BJ (cell line): ENCODE measurements at regions not wholly inside any gene's neighbourhood (a gene's known extent, or its start where the extent isn't known, plus 50 kb on each side); places are given as distances from the start of the nearest gene placed in this dataset.

Source experiments
- CTCF ChIA-PET: fragments of 350-600 bp; formaldehyde crosslinking; extraction: SDS; loops from one replicate; lab custom pipeline; 2021; ENCODE audit warnings: antibody characterized with exemption, inconsistent platforms; lab: Yijun Ruan, JAX
- POLR2A ChIA-PET: fragments of 300-600 bp; sonication (Branson Sonifier 250); formaldehyde crosslinking; extraction: SDS; loops from one replicate; lab custom pipeline; 2021; ENCODE audit warnings: antibody characterized with exemption; lab: Charles Lee
- DNase-seq: peaks from one replicate; pipeline ENCODE4 v3.0.0-alpha.2; 2011; ENCODE audit warnings: low read depth
- H3K27me3 ChIP-seq: 2 replicates; pipeline ENCODE4 v1.6.0; 2011; ENCODE audit warnings: low read length; ENCODE audit not compliant: control insufficient read depth, insufficient read depth
- H3K36me3 ChIP-seq: 2 replicates; pipeline ENCODE4 v1.5.1; 2011; ENCODE audit warnings: low read length; ENCODE audit not compliant: control insufficient read depth, insufficient read depth
- H3K4me3 ChIP-seq: 2 replicates; pipeline ENCODE4 v1.5.1; 2011; ENCODE audit warnings: low read depth, mild to moderate bottlenecking, control low read depth, low read length
- CTCF ChIP-seq: IDR thresholded peaks from 2 replicates; pipeline ENCODE4 v1.5.1; 2011; ENCODE audit warnings: low read depth, mild to moderate bottlenecking, control low read depth, inconsistent platforms, low read length, moderate library complexity; ENCODE audit not compliant: insufficient read depth

- Histone ChIP-seq H3K4me3 (no peak overlapping the region), H3K27me3 (no peaks in the 10 kb centered on the region), H3K36me3 (no peaks in the 10 kb centered on the region)
- no peak for DNase-seq
- TF ChIP-seq CTCF = no peak
- CTCF ChIA-PET = no interaction called here
- POLR2A ChIA-PET = no interaction called here
Observed at GRCh38 chr14:21891921-21892320, 218.3 kb upstream of the OR4E1 start.

GRCh38 chr14:21884995-21885394, 211.4 kb upstream of the OR4E1 start:
- H3K4me3 ChIP-seq = no peak overlapping the region
- ChIA-PET CTCF (no interaction called here), POLR2A (no interaction called here)
- H3K27me3 ChIP-seq = no peaks in the 10 kb centered on the region
- no peak for DNase-seq
- no peaks in the 10 kb centered on the region for H3K36me3 ChIP-seq
- TF ChIP-seq CTCF = no peak

- no peak for TF ChIP-seq CTCF
- ChIA-PET CTCF (no interaction called here), POLR2A (no interaction called here)
- H3K36me3 ChIP-seq = no peaks in the 10 kb centered on the region
- H3K27me3 ChIP-seq = no peaks in the 10 kb centered on the region
- no peak for DNase-seq
- H3K4me3 ChIP-seq = no peak overlapping the region
Observed at GRCh38 chr14:21882226-21882625, 208.6 kb upstream of the OR4E1 start.

GRCh38 chr14:21880918-21881317, 207.3 kb upstream of the OR4E1 start:
- DNase-seq = no peak
- Histone ChIP-seq H3K4me3 (no peak overlapping the region), H3K27me3 (no peaks in the 10 kb centered on the region), H3K36me3 (no peaks in the 10 kb centered on the region)
- TF ChIP-seq CTCF = no peak
- POLR2A ChIA-PET = no interaction called here
- CTCF ChIA-PET = interaction anchor here (0.9 kb wide), 1 partner anchor 38 kb away, joined by 3 read pairs; no protein-coding TSS in a partner anchor

- ChIA-PET CTCF (no interaction called here), POLR2A (no interaction called here)
- Histone ChIP-seq H3K36me3 (no peaks in the 10 kb centered on the region), H3K27me3 (no peaks in the 10 kb centered on the region), H3K4me3 (no peak overlapping the region)
- TF ChIP-seq CTCF = no peak
- DNase-seq = no peak
Observed at GRCh38 chr14:21875791-21876190, 202.2 kb upstream of the OR4E1 start.
